ENCODE measurements at regions not wholly inside any gene's neighbourhood (a gene's known extent, or its start where the extent isn't known, plus 50 kb on each side); places are given as distances from the start of the nearest gene placed in this dataset.

DNA sequence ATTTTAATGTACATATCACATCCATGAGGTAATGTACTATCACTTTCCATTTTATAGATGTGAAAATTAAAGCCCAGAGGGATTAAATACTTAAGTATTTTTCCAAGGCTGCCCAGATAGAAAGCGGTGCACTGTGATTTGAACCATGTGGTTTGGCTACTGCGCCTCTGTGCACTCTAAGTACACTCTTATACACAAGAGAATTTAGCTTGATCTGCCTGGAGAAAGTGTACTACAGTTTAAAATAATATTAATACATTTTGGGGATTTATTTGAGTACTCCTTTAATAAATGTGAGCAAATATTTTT lies 360.4 kb upstream of the ACTBL2 start:
- DNase-seq = no peak
- TF ChIP-seq, protein P1, sequence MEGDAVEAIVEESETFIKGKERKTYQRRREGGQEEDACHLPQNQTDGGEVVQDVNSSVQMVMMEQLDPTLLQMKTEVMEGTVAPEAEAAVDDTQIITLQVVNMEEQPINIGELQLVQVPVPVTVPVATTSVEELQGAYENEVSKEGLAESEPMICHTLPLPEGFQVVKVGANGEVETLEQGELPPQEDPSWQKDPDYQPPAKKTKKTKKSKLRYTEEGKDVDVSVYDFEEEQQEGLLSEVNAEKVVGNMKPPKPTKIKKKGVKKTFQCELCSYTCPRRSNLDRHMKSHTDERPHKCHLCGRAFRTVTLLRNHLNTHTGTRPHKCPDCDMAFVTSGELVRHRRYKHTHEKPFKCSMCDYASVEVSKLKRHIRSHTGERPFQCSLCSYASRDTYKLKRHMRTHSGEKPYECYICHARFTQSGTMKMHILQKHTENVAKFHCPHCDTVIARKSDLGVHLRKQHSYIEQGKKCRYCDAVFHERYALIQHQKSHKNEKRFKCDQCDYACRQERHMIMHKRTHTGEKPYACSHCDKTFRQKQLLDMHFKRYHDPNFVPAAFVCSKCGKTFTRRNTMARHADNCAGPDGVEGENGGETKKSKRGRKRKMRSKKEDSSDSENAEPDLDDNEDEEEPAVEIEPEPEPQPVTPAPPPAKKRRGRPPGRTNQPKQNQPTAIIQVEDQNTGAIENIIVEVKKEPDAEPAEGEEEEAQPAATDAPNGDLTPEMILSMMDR (IDR thresholded peaks at IDR 0.05; ENCODE audit: low read depth, low read length) = no peak
- Histone ChIP-seq H3K9me3 (no peaks in the 10 kb centered on the region), H3K4me3 (ENCODE audit: low read depth, low read length) (no peak overlapping the region), H3K27me3 (no peaks in the 10 kb centered on the region), H3K4me1 (no peaks in the 10 kb centered on the region), H3K36me3 (no peaks in the 10 kb centered on the region)

DNA sequence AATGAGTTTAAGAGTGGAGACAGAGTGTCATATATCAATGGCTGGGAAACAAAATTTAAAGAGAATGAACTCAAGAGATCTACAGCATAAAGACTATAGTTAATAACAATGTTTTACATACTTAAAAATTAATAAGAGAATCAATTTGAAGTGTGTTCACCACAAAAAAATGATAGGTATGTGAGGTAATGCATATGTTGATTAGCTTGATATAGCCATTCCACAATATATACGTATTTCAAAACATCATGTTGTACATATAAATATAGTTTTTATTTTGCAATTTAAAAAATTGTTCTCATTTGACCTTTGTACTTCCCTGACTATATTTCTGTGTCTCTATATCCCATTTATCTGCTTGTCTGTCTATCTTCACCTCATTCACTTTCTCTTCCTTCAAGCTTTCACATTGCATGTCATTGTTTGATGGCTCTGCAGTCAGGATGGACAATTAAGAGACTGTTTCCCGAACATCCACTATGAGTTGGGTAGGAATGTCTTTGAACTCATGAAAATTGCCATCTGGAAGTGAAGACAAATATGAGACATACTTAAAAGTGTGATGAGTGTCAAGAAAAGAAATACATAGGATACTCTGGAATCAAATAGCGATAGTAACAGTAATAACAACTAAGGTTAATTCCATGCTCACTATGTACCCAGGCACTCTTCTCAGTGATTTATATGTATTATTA lies 359.9 kb upstream of the ACTBL2 start:
- no peaks in the 10 kb centered on the region for H3K9me3 ChIP-seq
- TF ChIP-seq, protein P1 (IDR thresholded peaks at IDR 0.05; ENCODE audit: low read depth, low read length) = no peak
- no peaks in the 10 kb centered on the region for H3K36me3 ChIP-seq
- H3K4me1 ChIP-seq = no peaks in the 10 kb centered on the region
- H3K4me3 ChIP-seq (ENCODE audit: low read depth, low read length) = no peak overlapping the region
- no peak for DNase-seq
- no peaks in the 10 kb centered on the region for H3K27me3 ChIP-seq

DNA sequence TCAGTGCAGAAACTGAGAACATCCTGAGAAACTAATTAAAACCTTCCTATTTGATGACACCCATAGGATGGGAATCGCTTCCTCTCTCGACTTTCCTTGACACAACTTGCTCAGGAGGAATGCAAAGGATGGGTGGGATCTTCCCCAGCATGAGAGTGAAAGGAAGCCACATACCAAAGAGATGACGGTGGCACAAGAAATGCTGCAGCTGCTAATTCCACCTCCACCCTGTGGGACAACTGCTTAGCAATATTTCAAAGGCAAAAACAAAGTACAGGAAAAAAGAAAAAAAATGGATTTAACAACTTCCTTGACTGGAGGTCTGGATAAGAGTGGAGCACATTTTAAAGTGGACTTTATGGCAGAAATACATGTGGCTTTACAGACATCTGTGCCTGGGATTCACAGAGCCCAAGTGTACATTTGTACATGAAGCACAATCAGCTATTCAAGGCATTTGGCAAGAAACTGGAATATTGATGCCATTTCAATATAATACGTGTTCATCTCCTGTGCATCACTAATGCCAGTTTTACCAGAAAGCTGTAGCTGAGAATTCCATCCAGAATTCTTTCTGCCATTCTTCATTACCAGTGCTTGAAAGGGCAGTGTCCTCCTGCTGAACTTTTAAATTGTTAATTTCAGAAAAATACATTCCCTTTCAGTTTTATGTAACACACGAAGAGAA lies 359.2 kb upstream of the ACTBL2 start:
- H3K36me3 ChIP-seq = no peaks in the 10 kb centered on the region
- H3K4me3 ChIP-seq (ENCODE audit: low read depth, low read length) = no peak overlapping the region
- no peaks in the 10 kb centered on the region for H3K4me1 ChIP-seq
- no peaks in the 10 kb centered on the region for H3K9me3 ChIP-seq
- TF ChIP-seq, protein P1 (IDR thresholded peaks at IDR 0.05; ENCODE audit: low read depth, low read length) = no peak
- DNase-seq = no peak
- no peaks in the 10 kb centered on the region for H3K27me3 ChIP-seq

DNA sequence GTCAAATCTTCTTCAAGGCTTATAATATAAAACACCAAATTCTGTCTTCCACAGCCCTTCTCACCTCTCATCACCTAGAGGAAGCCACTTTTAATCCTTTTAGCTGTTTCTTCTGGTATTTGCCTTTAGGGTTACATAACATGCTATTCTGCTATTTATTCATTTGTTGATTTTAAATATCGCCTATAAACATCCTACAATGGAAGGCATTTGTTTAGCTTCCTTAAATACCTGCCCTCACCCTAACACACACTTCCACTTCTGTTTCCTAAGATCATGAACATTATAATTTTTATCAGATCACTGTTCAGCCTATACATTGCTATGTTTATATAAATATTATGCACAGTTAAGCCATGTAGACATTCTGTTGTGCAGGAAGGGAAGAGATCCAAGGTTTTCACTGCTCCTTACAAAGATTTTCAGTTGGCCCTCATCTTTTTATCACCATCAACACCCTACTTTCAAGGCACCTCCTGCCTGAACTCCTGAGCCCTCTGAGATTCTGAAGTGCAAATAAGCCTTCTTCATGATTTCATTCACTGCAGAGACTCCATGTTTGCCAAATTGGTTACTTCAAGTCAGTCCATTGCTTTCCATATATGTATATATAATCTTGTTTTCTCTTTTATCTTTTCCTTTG lies 356.9 kb upstream of the ACTBL2 start:
- DNase-seq = no peak
- Histone ChIP-seq H3K27me3 (no peaks in the 10 kb centered on the region), H3K4me3 (ENCODE audit: low read depth, low read length) (no peak overlapping the region), H3K9me3 (no peaks in the 10 kb centered on the region), H3K4me1 (no peaks in the 10 kb centered on the region), H3K36me3 (no peaks in the 10 kb centered on the region)
- TF ChIP-seq, protein P1 (IDR thresholded peaks at IDR 0.05; ENCODE audit: low read depth, low read length) = no peak

DNA sequence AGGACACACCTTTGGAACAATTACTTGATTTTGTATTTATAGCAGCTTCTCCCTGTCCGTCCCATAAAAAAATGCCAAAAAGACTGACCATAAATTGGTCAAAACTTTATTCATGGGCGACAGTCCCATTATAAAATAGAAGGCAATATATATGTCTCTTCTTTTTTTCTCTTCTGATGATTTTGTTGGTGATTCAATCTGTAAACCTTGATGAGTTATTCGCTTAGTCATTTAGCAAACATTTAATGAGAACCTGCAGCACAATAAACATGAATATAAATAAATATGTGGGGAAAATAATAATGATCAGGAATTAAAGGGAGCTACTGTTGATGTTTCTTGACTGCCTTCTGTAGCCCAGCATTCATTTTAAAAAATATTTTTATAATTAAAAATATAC lies 356.4 kb upstream of the ACTBL2 start:
- Histone ChIP-seq H3K36me3 (no peaks in the 10 kb centered on the region), H3K4me3 (ENCODE audit: low read depth, low read length) (no peak overlapping the region), H3K4me1 (no peaks in the 10 kb centered on the region), H3K9me3 (no peaks in the 10 kb centered on the region), H3K27me3 (no peaks in the 10 kb centered on the region)
- TF ChIP-seq, protein P1 (IDR thresholded peaks at IDR 0.05; ENCODE audit: low read depth, low read length) = no peak
- DNase-seq = no peak

DNA sequence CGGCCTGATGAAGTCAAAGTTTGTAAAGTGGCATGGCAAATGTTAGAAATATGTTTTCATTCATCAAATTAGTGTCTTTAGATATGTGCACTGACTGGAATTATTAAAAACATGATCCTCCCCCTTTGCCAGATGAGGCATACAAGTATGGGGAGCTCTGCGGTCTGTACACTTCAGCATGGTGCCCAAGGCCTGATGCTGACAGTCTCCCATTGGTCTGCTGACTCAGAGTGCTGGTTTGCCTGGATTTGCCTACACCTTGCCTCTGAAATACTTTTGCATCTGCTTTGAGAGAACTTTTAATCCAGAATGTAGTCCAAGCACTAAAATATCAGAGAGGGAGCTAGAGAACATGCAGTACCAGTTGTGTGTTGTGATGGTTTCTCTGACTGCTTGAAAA lies 354.3 kb upstream of the ACTBL2 start:
- no peak for DNase-seq
- H3K9me3 ChIP-seq = no peaks in the 10 kb centered on the region
- H3K27me3 ChIP-seq = no peaks in the 10 kb centered on the region
- H3K4me3 ChIP-seq (ENCODE audit: low read depth, low read length) = no peak overlapping the region
- TF ChIP-seq, protein P1 (IDR thresholded peaks at IDR 0.05; ENCODE audit: low read depth, low read length) = no peak
- peaks cover 4% of the 10 kb centered on the region; the same call in 1 of the 2 replicates for H3K4me1 ChIP-seq
- no peaks in the 10 kb centered on the region for H3K36me3 ChIP-seq
